ENCODE measurements at regions not wholly inside any gene's neighbourhood (a gene's known extent, or its start where the extent isn't known, plus 50 kb on each side); places are given as distances from the start of the nearest gene placed in this dataset.

GRCh38 chr22:47781024-47781423 is 1018.6 kb downstream of the TBC1D22A start:
- TF ChIP-seq NANOG (IDR thresholded peaks at IDR 0.05; ENCODE audit: borderline replicate concordance) (no peak), CTCF (conservative IDR thresholded peaks at IDR 0.05; ENCODE audit: low read depth in 2 of 2) (no peak), POLR2AphosphoS5 (IDR thresholded peaks at IDR 0.05; ENCODE audit: low read depth) (no peak)

All from GM23338 (cell line).